ENCODE measurements at regions not wholly inside any gene's neighbourhood (a gene's known extent, or its start where the extent isn't known, plus 50 kb on each side); places are given as distances from the start of the nearest gene placed in this dataset.

GRCh38 chr13:59166174-59166573 lies 997.6 kb downstream of the DIAPH3 start:
- no peak for TF ChIP-seq KLF1 (tag by site-specific recombination; IDR thresholded peaks at IDR 0.05)
- TF ChIP-seq ZSCAN4 (tag by site-specific recombination; IDR thresholded peaks at IDR 0.05), result no peak
- no peak for TF ChIP-seq ZNF558 (tag by site-specific recombination; IDR thresholded peaks at IDR 0.05)
- no peak for TF ChIP-seq ZNF184 (tag by site-specific recombination; IDR thresholded peaks at IDR 0.05)
- TF ChIP-seq ZNF114 (tag by site-specific recombination; IDR thresholded peaks at IDR 0.05), result no peak
- no peak for TF ChIP-seq ZNF274 (IDR thresholded peaks at IDR 0.05; ENCODE audit: low read length)
- no peak for TF ChIP-seq ZNF274 (tag by site-specific recombination; IDR thresholded peaks at IDR 0.05; ENCODE audit: borderline replicate concordance)
- TF ChIP-seq PATZ1 (tag by site-specific recombination; IDR thresholded peaks at IDR 0.05), result no peak
- TF ChIP-seq ZNF837 (tag by site-specific recombination; IDR thresholded peaks at IDR 0.05), result no peak
- no peak for TF ChIP-seq CTCF (tag by site-specific recombination; IDR thresholded peaks at IDR 0.05)
- no peak for TF ChIP-seq ZFP3 (tag by site-specific recombination; IDR thresholded peaks at IDR 0.05; ENCODE audit: low read depth)
- TF ChIP-seq SALL2 (tag by site-specific recombination; IDR thresholded peaks at IDR 0.05; ENCODE audit: borderline replicate concordance), result no peak
- no peak for TF ChIP-seq YY1 (tag by site-specific recombination; IDR thresholded peaks at IDR 0.05)

Data from HEK293 (cell line).